Testis (tissue), 2 donors: ENCODE measurements at regions not wholly inside any gene's neighbourhood (a gene's known extent, or its start where the extent isn't known, plus 50 kb on each side); places are given as distances from the start of the nearest gene placed in this dataset.

Experiments used
- DNase-seq: peaks from one replicate; pipeline ENCODE4 v3.0.0-alpha.2; 2019
- H3K27ac ChIP-seq, 2 donors: fragments of 200-600 bp; sonication (generic); one replicate each; pipeline ENCODE4 v1.5.1; 2019
- H3K27me3 ChIP-seq: fragments of 200-600 bp; sonication (generic); one replicate; pipeline ENCODE4 v1.5.1; 2019
- H3K36me3 ChIP-seq: fragments of 200-600 bp; sonication (generic); one replicate; pipeline ENCODE4 v1.5.1; 2017; ENCODE audit warnings: low read depth; ENCODE audit errors: missing control alignments
- H3K4me1 ChIP-seq: fragments of 200-600 bp; sonication (generic); one replicate; pipeline ENCODE4 v1.5.1; 2019
- H3K4me3 ChIP-seq, 2 donors: fragments of 200-600 bp; sonication (generic); one replicate each; pipeline ENCODE4 v1.5.1; 2017 to 2019
- H3K9me3 ChIP-seq: fragments of 200-600 bp; sonication (generic); one replicate; pipeline ENCODE4 v1.5.1; 2017
- CTCF ChIP-seq, 3 experiments: fragments of 450-650 bp in 2 of 3; fragments of 200-600 bp in 1 of 3; sonication (generic) in 1 of 3; IDR thresholded peaks; one replicate each; pipeline ENCODE4 v1.5.1; 2016 to 2019; ENCODE audit warnings: antibody characterized with exemption in 3 of 3, mild to moderate bottlenecking in 2 of 3, moderate library complexity in 1 of 3
- POLR2A ChIP-seq: fragments of 450-650 bp; IDR thresholded peaks from one replicate; pipeline ENCODE4 v1.6.1; 2017; ENCODE audit warnings: antibody characterized with exemption, mild to moderate bottlenecking, moderate library complexity
- WGBS, 2 donors: methylation state at CpG; one replicate each; pipeline ENCODE4 v1.1.5; 2018; 5-methylcytosine and 5-hydroxymethylcytosine counted together
- intact Hi-C: fragments of 100-400 bp; cut with DNase I; formaldehyde crosslinking; loops from one replicate; pipeline ENCODE4 v1.15.1; 2023; ENCODE audit warnings: low total_unique reads

- intact Hi-C loops: no loop called here
- H3K36me3 ChIP-seq: no peaks in the 10 kb centered on the region
- no peak overlapping the region for H3K4me3 ChIP-seq
- TF ChIP-seq POLR2A (no peak), CTCF (IDR thresholded peaks at IDR 0.05) (no peak)
- no peak overlapping the region for H3K27ac ChIP-seq
- H3K9me3 ChIP-seq: no peaks in the 10 kb centered on the region
- no peaks in the 10 kb centered on the region for H3K4me1 ChIP-seq
- DNase-seq: no peak
- 78 to 80% methylated on average over 3 of the region's 3 CpGs for WGBS, 2 donors
- no peaks in the 10 kb centered on the region for H3K27me3 ChIP-seq
Measured at GRCh38 chr3:189056646-189057335, 115.0 kb upstream of the TPRG1 start.

GRCh38 chr3:189057369-189057768, 114.4 kb upstream of the TPRG1 start:
- intact Hi-C loops: no loop called here
- 87 to 89% methylated on average over 1 of the region's 1 CpG for WGBS, 2 donors
- no peaks in the 10 kb centered on the region for H3K27me3 ChIP-seq

GRCh38 chr3:189058071-189058470, 113.7 kb upstream of the TPRG1 start:
- no peaks in the 10 kb centered on the region for H3K27me3 ChIP-seq
- no peak overlapping the region for H3K27ac ChIP-seq
- intact Hi-C loops: no loop called here
- no peaks in the 10 kb centered on the region for H3K36me3 ChIP-seq
- WGBS, 2 donors: 93 to 94% methylated on average over 5 of the region's 5 CpGs
- no peaks in the 10 kb centered on the region for H3K9me3 ChIP-seq
- TF ChIP-seq POLR2A (no peak), CTCF (IDR thresholded peaks at IDR 0.05) (no peak)
- no peak for DNase-seq
- no peaks in the 10 kb centered on the region for H3K4me1 ChIP-seq
- no peak overlapping the region for H3K4me3 ChIP-seq

More at GRCh38 chr3:189057369-189057768, 114.4 kb upstream of the TPRG1 start:
- Histone ChIP-seq H3K36me3 (no peaks in the 10 kb centered on the region), H3K9me3 (no peaks in the 10 kb centered on the region), H3K4me1 (no peaks in the 10 kb centered on the region), H3K4me3 (no peak overlapping the region), H3K27ac (no peak overlapping the region)
- TF ChIP-seq CTCF (IDR thresholded peaks at IDR 0.05) (no peak), POLR2A (no peak)
- DNase-seq: no peak

- H3K27ac ChIP-seq: no peak overlapping the region
- no peak for DNase-seq
- TF ChIP-seq POLR2A (no peak), CTCF (IDR thresholded peaks at IDR 0.05) (no peak)
- H3K36me3 ChIP-seq: no peaks in the 10 kb centered on the region
- no peaks in the 10 kb centered on the region for H3K4me1 ChIP-seq
- H3K9me3 ChIP-seq: no peaks in the 10 kb centered on the region
- no peak overlapping the region for H3K4me3 ChIP-seq
- intact Hi-C loops: no loop called here
- no peaks in the 10 kb centered on the region for H3K27me3 ChIP-seq
Measured at GRCh38 chr3:189070965-189071364, 100.8 kb upstream of the TPRG1 start.

GRCh38 chr3:189071446-189071845, 100.3 kb upstream of the TPRG1 start:
- no peak for DNase-seq
- H3K9me3 ChIP-seq: no peaks in the 10 kb centered on the region
- intact Hi-C loops: no loop called here
- H3K27me3 ChIP-seq: no peaks in the 10 kb centered on the region
- 69 to 82% methylated on average over 2 of the region's 2 CpGs for WGBS, 2 donors
- H3K4me3 ChIP-seq: no peak overlapping the region
- H3K4me1 ChIP-seq: no peaks in the 10 kb centered on the region
- no peak overlapping the region for H3K27ac ChIP-seq
- no peaks in the 10 kb centered on the region for H3K36me3 ChIP-seq
- no peak for TF ChIP-seq POLR2A
- TF ChIP-seq CTCF (IDR thresholded peaks at IDR 0.05): no peak
